SK-N-SH (cell line): ENCODE measurements at regions not wholly inside any gene's neighbourhood (a gene's known extent, or its start where the extent isn't known, plus 50 kb on each side); places are given as distances from the start of the nearest gene placed in this dataset.

Experiments used
- CTCF ChIP-seq: fragments of 200-600 bp; sonication (generic); IDR thresholded peaks from 2 replicates; pipeline ENCODE4 v1.6.1; 2017; ENCODE audit warnings: antibody characterized with exemption, mild to moderate bottlenecking, moderate library complexity
- GATA2 ChIP-seq: sonication (generic); formaldehyde crosslinking; IDR thresholded peaks from 2 replicates; pipeline ENCODE4 v1.5.0; 2020; ENCODE audit warnings: mild to moderate bottlenecking, missing genetic modification reagents
- RFX5 ChIP-seq: IDR thresholded peaks from 2 replicates; pipeline ENCODE4 v1.6.1; 2012; ENCODE audit warnings: mild to moderate bottlenecking, improper control_type of control experiment, low read length
- SIN3A ChIP-seq: IDR thresholded peaks from 2 replicates; pipeline ENCODE4 v1.6.1; 2012; ENCODE audit warnings: low read depth, mild to moderate bottlenecking, low read length, moderate library complexity, borderline replicate concordance

DNA sequence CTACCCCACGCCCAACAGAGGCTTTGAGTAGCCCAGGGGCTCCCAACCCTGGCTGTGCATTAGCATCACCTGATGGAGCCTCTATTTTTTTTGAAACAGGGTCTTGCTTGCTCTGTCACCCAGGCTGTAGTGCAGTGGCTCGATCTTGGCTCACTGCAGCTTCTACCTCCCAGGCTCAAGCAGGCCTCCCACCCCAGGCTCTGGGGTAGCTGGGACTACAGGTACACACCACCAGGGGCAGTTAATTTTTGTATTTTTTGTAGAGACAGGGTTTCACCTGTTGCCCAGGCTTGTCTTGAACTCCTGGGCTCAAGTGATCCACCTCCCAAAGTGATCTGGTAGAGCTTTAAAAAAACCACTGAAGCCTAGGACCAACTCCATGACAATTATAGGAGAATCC, 394.8 kb upstream of the ATP5MC3 start:
- TF ChIP-seq CTCF (no peak), RFX5 (no peak), SIN3A (no peak), GATA2 (no peak)
